Neural cell (in vitro differentiated cells): ENCODE measurements at regions not wholly inside any gene's neighbourhood (a gene's known extent, or its start where the extent isn't known, plus 50 kb on each side); places are given as distances from the start of the nearest gene placed in this dataset.

ENCODE experiments used
- H2AFZ ChIP-seq: fragments of 200-600, 300-800 bp; sonication (generic), shearing (Covaris generic); 2 replicates; pipeline ENCODE4 v1.6.0; 2014; ENCODE audit warnings: low read depth, mild to moderate bottlenecking, antibody characterized with exemption, low read length, moderate library complexity
- H3F3A ChIP-seq: fragments of 200-600 bp; shearing (Covaris generic); 2 replicates; pipeline ENCODE4 v1.6.1; 2016; ENCODE audit warnings: mild to moderate bottlenecking, moderate library complexity, mixed read lengths, antibody characterized with exemption, low read length; ENCODE audit not compliant: insufficient read depth, poor library complexity, severe bottlenecking
- H3K27ac ChIP-seq: fragments of 200-600, 300-800 bp; sonication (generic), shearing (Covaris generic); 2 replicates; pipeline ENCODE4 v1.5.1; 2014; ENCODE audit warnings: mild to moderate bottlenecking, low read length, moderate library complexity
- H3K27me3 ChIP-seq: fragments of 300-800, 200-600 bp; sonication (generic), shearing (Covaris generic); 2 replicates; pipeline ENCODE4 v1.6.0; 2014; ENCODE audit warnings: mild to moderate bottlenecking, low read depth, low read length, moderate library complexity; ENCODE audit not compliant: insufficient read depth
- H3K36me3 ChIP-seq: fragments of 300-800, 200-600 bp; sonication (generic), shearing (Covaris generic); 2 replicates; pipeline ENCODE4 v1.5.1; 2014; ENCODE audit warnings: mild to moderate bottlenecking, antibody characterized with exemption, low read length, moderate library complexity; ENCODE audit not compliant: insufficient read depth
- H3K4me2 ChIP-seq: fragments of 300-800, 200-600 bp; sonication (generic), shearing (Covaris generic); 2 replicates; pipeline ENCODE4 v1.6.0; 2014; ENCODE audit warnings: mild to moderate bottlenecking, low read length
- H3K4me3 ChIP-seq: fragments of 300-800, 200-600 bp; sonication (generic), shearing (Covaris generic); 2 replicates; pipeline ENCODE4 v1.5.1; 2014; ENCODE audit warnings: mild to moderate bottlenecking, low read length, moderate library complexity
- H3K79me2 ChIP-seq: fragments of 200-600 bp; shearing (Covaris generic); replicated peaks from 2 replicates; pipeline ENCODE4 v1.6.0; 2014; ENCODE audit warnings: mild to moderate bottlenecking, low read length, moderate library complexity; ENCODE audit not compliant: insufficient read depth
- H3K9ac ChIP-seq: fragments of 300-800, 200-600 bp; sonication (generic), shearing (Covaris generic); 2 replicates; pipeline ENCODE4 v1.6.1; 2016; ENCODE audit warnings: mild to moderate bottlenecking, low read length, mixed read lengths
- H3K9me2 ChIP-seq: fragments of 200-600 bp; shearing (Covaris generic); 2 replicates; pipeline ENCODE4 v1.6.1; 2016; ENCODE audit warnings: mild to moderate bottlenecking, low read length, mixed read lengths; ENCODE audit not compliant: insufficient read depth
- H3K9me3 ChIP-seq: fragments of 200-600, 300-800 bp; sonication (generic), shearing (Covaris generic); 2 replicates; pipeline ENCODE4 v1.6.1; 2016; ENCODE audit warnings: mild to moderate bottlenecking, mixed run types, low read length, moderate library complexity, mixed read lengths
- H4K20me1 ChIP-seq: fragments of 200-600 bp; shearing (Covaris generic); 2 replicates; pipeline ENCODE4 v1.6.1; 2016; ENCODE audit warnings: mild to moderate bottlenecking, mixed run types; ENCODE audit not compliant: insufficient read depth
- CTCF ChIP-seq: fragments of 450-650 bp; IDR thresholded peaks from 2 replicates; pipeline ENCODE4 v1.5.1; 2014; ENCODE audit warnings: antibody characterized with exemption, mild to moderate bottlenecking, moderate library complexity; ENCODE audit not compliant: poor library complexity, severe bottlenecking
- EP300 ChIP-seq: fragments of 450-650 bp; conservative IDR thresholded peaks from 2 replicates; pipeline ENCODE4 v1.6.1; 2014; ENCODE audit warnings: antibody characterized with exemption, mild to moderate bottlenecking, moderate library complexity; ENCODE audit not compliant: poor library complexity, severe bottlenecking
- EZH2 ChIP-seq: fragments of 200-600, 300-800 bp; shearing (Covaris generic), sonication (generic); IDR thresholded peaks from 2 replicates; pipeline ENCODE4 v1.6.1; 2014; ENCODE audit warnings: antibody characterized with exemption, low read length, borderline replicate concordance, mild to moderate bottlenecking; ENCODE audit not compliant: insufficient read depth, poor library complexity, severe bottlenecking
- MXI1 ChIP-seq: fragments of 450-650 bp; conservative IDR thresholded peaks from 2 replicates; pipeline ENCODE4 v1.6.1; 2014; ENCODE audit warnings: antibody characterized with exemption, mild to moderate bottlenecking; ENCODE audit not compliant: poor library complexity, severe bottlenecking
- POLR2AphosphoS5 ChIP-seq: IDR thresholded peaks from 2 replicates; pipeline ENCODE4 v1.6.1; 2012
- RAD21 ChIP-seq: fragments of 450-650 bp; conservative IDR thresholded peaks from 2 replicates; pipeline ENCODE4 v1.6.1; 2014; ENCODE audit warnings: antibody characterized with exemption, mild to moderate bottlenecking, moderate library complexity
- SMC3 ChIP-seq: fragments of 450-650 bp; conservative IDR thresholded peaks from 2 replicates; pipeline ENCODE4 v1.6.1; 2014; ENCODE audit warnings: antibody characterized with exemption, mild to moderate bottlenecking, moderate library complexity; ENCODE audit not compliant: poor library complexity
- TAF1 ChIP-seq: IDR thresholded peaks from 2 replicates; pipeline ENCODE4 v1.6.1; 2012; ENCODE audit warnings: low read depth
- TF ChIP-seq, protein P1 (sequence below): IDR thresholded peaks from 2 replicates; pipeline ENCODE4 v1.6.1; 2012; ENCODE audit warnings: borderline replicate concordance

DNA sequence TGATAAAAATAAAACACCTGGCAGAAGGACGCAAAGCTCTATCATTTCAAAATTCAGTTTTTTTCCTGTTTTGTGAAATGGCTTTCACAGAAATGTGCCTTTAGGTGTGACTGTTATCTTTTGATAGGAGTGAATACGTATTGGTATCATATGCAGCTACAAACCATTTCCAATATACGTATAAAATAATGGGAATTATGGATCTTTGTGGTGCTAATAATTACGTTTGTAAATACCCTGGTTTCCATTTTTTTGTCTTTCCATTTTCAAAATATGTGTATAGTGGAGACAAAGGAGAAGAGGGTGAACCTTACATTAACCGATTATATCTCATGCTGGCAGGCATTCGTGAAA lies 108.7 kb upstream of the GMDS start:
- Histone ChIP-seq H3K27me3 (no peaks in the 10 kb centered on the region), H3F3A (no peaks in the 10 kb centered on the region), H3K27ac (no peak overlapping the region), H3K9ac (no peak overlapping the region), H3K36me3 (no peaks in the 10 kb centered on the region), H3K9me3 (no peaks in the 10 kb centered on the region), H3K9me2 (no peaks in the 10 kb centered on the region), H4K20me1 (no peaks in the 10 kb centered on the region), H3K4me3 (no peak overlapping the region), H3K4me2 (no peak overlapping the region), H3K79me2 (no peaks in the 10 kb centered on the region), H2AFZ (no peak overlapping the region)
- TF ChIP-seq TAF1 (no peak), SMC3 (no peak), RAD21 (no peak), POLR2AphosphoS5 (no peak), EZH2 (no peak), EP300 (no peak), MXI1 (no peak), CTCF (no peak)
- TF ChIP-seq, protein P1, sequence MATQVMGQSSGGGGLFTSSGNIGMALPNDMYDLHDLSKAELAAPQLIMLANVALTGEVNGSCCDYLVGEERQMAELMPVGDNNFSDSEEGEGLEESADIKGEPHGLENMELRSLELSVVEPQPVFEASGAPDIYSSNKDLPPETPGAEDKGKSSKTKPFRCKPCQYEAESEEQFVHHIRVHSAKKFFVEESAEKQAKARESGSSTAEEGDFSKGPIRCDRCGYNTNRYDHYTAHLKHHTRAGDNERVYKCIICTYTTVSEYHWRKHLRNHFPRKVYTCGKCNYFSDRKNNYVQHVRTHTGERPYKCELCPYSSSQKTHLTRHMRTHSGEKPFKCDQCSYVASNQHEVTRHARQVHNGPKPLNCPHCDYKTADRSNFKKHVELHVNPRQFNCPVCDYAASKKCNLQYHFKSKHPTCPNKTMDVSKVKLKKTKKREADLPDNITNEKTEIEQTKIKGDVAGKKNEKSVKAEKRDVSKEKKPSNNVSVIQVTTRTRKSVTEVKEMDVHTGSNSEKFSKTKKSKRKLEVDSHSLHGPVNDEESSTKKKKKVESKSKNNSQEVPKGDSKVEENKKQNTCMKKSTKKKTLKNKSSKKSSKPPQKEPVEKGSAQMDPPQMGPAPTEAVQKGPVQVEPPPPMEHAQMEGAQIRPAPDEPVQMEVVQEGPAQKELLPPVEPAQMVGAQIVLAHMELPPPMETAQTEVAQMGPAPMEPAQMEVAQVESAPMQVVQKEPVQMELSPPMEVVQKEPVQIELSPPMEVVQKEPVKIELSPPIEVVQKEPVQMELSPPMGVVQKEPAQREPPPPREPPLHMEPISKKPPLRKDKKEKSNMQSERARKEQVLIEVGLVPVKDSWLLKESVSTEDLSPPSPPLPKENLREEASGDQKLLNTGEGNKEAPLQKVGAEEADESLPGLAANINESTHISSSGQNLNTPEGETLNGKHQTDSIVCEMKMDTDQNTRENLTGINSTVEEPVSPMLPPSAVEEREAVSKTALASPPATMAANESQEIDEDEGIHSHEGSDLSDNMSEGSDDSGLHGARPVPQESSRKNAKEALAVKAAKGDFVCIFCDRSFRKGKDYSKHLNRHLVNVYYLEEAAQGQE = no peak

DNA sequence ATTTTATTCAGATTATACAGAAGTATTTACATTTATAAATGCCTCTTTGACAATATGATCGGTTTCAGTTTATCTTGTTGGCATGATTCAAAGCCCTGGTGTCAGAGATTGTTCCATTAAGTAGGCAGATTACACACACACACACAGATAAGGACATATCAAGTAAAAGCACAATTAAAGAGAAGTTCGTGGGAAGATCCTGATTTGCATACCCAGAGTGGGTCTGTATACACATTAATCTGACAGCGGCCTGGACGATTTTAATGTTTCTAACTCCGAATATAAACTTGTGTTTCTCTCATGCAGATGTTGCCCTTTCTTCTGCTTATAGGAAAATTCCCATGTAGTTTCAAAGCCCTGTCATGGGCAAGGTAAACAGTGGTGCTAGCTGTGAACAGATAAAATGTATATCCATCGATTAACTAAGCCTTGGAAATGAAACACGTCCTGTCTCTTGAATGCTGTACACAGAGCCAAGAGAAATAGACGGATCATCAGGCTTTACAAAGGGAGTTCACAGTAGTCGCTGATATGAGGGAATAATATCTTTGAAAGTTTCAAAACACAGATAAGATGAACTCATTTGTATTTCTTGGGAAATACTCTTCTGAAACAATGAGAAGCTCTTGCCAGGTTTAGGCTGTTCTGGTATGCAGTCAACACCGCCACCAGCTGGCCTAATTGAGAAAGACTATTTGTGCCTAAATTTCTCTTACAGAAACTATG lies 108.2 kb upstream of the GMDS start:
- no peak overlapping the region for H3K27ac ChIP-seq
- H3K27me3 ChIP-seq = no peaks in the 10 kb centered on the region
- TF ChIP-seq MXI1 (no peak), EP300 (no peak), SMC3 (peak; percentile 94), CTCF (peak; percentile 91), POLR2AphosphoS5 (no peak), RAD21 (peak; percentile 92), EZH2 (no peak), TAF1 (no peak)
- TF ChIP-seq, protein P1 = no peak
- no peaks in the 10 kb centered on the region for H3K9me2 ChIP-seq
- H3K36me3 ChIP-seq = no peaks in the 10 kb centered on the region
- H3F3A ChIP-seq = no peaks in the 10 kb centered on the region
- H3K9me3 ChIP-seq = no peaks in the 10 kb centered on the region
- no peak overlapping the region for H3K4me3 ChIP-seq
- no peak overlapping the region for H3K4me2 ChIP-seq
- no peaks in the 10 kb centered on the region for H3K79me2 ChIP-seq
- no peaks in the 10 kb centered on the region for H4K20me1 ChIP-seq
- no peak overlapping the region for H3K9ac ChIP-seq
- H2AFZ ChIP-seq = no peak overlapping the region
